K562 (cell line): ENCODE measurements at regions not wholly inside any gene's neighbourhood (a gene's known extent, or its start where the extent isn't known, plus 50 kb on each side); places are given as distances from the start of the nearest gene placed in this dataset.
A peak's percentile ranks its signal among the peaks of the same experiment; 100 is the strongest.

Experiments
- ATAC-seq: fragments of 200-7000 bp; cut with Tn5 transposase; 3 replicates; pipeline ENCODE4 v1.9.1; 2020; ENCODE audit warnings: moderate library complexity
- BruUV-seq: library from RNA; stranded (reverse); fragments of 400-500 nt; replicated peaks from 2 replicates; lab custom pipeline; 2021; lab: Mats Ljungman, UMichigan
- CTCF ChIA-PET: fragments of 300-600 bp; formaldehyde crosslinking; extraction: SDS; loops from one replicate; lab custom pipeline; 2021; ENCODE audit warnings: low intra/inter-chr PET ratio; lab: Yijun Ruan, JAX
- POLR2A ChIA-PET: fragments of 300-600, 350-650 bp; sonication (Branson Sonifier 250); formaldehyde crosslinking; extraction: SDS; loops from one replicate; lab custom pipeline; 2021; ENCODE audit warnings: antibody characterized with exemption, inconsistent platforms; lab: Yijun Ruan, JAX
- DNase-seq, 4 experiments: peaks; one replicate each; pipeline versions ENCODE4 v3.0.0 to v3.0.0-alpha.2; 2011 to 2018; ENCODE audit warnings: low spot score in 3 of 4, mixed read lengths in 3 of 4; ENCODE audit errors: extremely low read depth in 1 of 4
- FAIRE-seq: peaks from 2 replicates; lab custom pipeline; 2011; peaks lifted over from hg19 to GRCh38; lab: Jason Lieb, UNC
- H2AFZ ChIP-seq: 2 replicates; pipeline ENCODE4 v1.6.0; 2011; ENCODE audit warnings: low read depth, low read length, control low read depth, inconsistent platforms
- H3K27ac ChIP-seq: fragments of 200-600 bp; 3 replicates; pipeline ENCODE4 v1.8.0; 2011; ENCODE audit warnings: low read depth, mild to moderate bottlenecking, control low read depth, inconsistent platforms, low read length, moderate library complexity, mixed read lengths; ENCODE audit errors: extremely low read depth
- H3K27me3 ChIP-seq, 2 experiments: fragments of 300-600 bp in 1 of 2; 2 replicates in 1 of 2; 3 replicates in 1 of 2; pipeline versions ENCODE4 v1.6.0 to v1.8.0; 2011; ENCODE audit warnings: inconsistent platforms in 2 of 2, low read length in 2 of 2, mild to moderate bottlenecking in 1 of 2, mixed read lengths in 1 of 2, moderate library complexity in 1 of 2; ENCODE audit not compliant: control insufficient read depth in 2 of 2, insufficient read depth in 2 of 2
- H3K36me3 ChIP-seq: fragments of 300-600 bp; 3 replicates; pipeline ENCODE4 v1.8.0; 2011; ENCODE audit warnings: mild to moderate bottlenecking, low read length, inconsistent platforms; ENCODE audit not compliant: control insufficient read depth, insufficient read depth
- H3K4me1 ChIP-seq, 2 experiments: fragments of 200-600 bp in 1 of 2; replicated peaks in 1 of 2; 2 replicates in 1 of 2; 3 replicates in 1 of 2; pipeline versions ENCODE4 v1.5.1 to v1.8.0; 2011; ENCODE audit warnings: inconsistent platforms in 2 of 2, low read length in 2 of 2, mild to moderate bottlenecking in 1 of 2, mixed read lengths in 1 of 2, moderate library complexity in 1 of 2; ENCODE audit not compliant: control insufficient read depth in 2 of 2, insufficient read depth in 2 of 2
- H3K4me2 ChIP-seq: 2 replicates; pipeline ENCODE4 v1.6.1; 2011; ENCODE audit warnings: low read length, control low read depth, inconsistent platforms, mixed read lengths; ENCODE audit not compliant: insufficient read depth
- H3K4me3 ChIP-seq: fragments of 200-600 bp; sonication (generic), shearing (Covaris generic); 2 replicates; pipeline ENCODE4 v1.5.1; 2016; ENCODE audit warnings: control low read depth, inconsistent platforms
- H3K79me2 ChIP-seq: fragments of 200-600 bp; 3 replicates; pipeline ENCODE4 v1.8.0; 2011; ENCODE audit warnings: low read length, inconsistent platforms; ENCODE audit not compliant: control insufficient read depth, insufficient read depth
- H3K9ac ChIP-seq, 2 experiments: 2 replicates each; pipeline versions ENCODE4 v1.6.0 to v1.6.1; 2011; ENCODE audit warnings: low read depth in 2 of 2, low read length in 2 of 2, control low read depth in 1 of 2, inconsistent platforms in 1 of 2, mild to moderate bottlenecking in 1 of 2, mixed read lengths in 1 of 2; ENCODE audit not compliant: insufficient read depth in 1 of 2
- H3K9me1 ChIP-seq: one replicate; pipeline ENCODE4 v1.6.0; 2011; ENCODE audit warnings: inconsistent platforms, mild to moderate bottlenecking, low read length, moderate library complexity; ENCODE audit not compliant: control insufficient read depth, insufficient read depth
- H3K9me3 ChIP-seq: replicated peaks from 2 replicates; pipeline ENCODE4 v1.5.1; 2011; ENCODE audit warnings: low read depth, low read length, inconsistent platforms; ENCODE audit not compliant: control insufficient read depth, insufficient read depth
- H4K20me1 ChIP-seq: replicated peaks from 2 replicates; pipeline ENCODE4 v1.6.1; 2011; ENCODE audit warnings: low read length, inconsistent platforms, mixed read lengths; ENCODE audit not compliant: control insufficient read depth, insufficient read depth
- ARID1B ChIP-seq: fragments of 450-650 bp; IDR thresholded peaks from 2 replicates; pipeline ENCODE4 v1.6.1; 2016; ENCODE audit warnings: antibody characterized with exemption, mild to moderate bottlenecking, inconsistent platforms
- ARNT ChIP-seq, 2 experiments: fragments of 450-650 bp; IDR thresholded peaks; 2 replicates each; pipeline ENCODE4 v1.6.1; 2016; ENCODE audit warnings: mild to moderate bottlenecking in 1 of 2
- ATF3 ChIP-seq, 2 experiments: fragments of 450-650 bp in 1 of 2; sonication (generic) in 1 of 2; formaldehyde crosslinking in 1 of 2; IDR thresholded peaks in 1 of 2; conservative IDR thresholded peaks in 1 of 2; 2 replicates each; pipeline versions ENCODE4 v1.6.1 to v1.8.1; 2016 to 2023; ENCODE audit warnings: mild to moderate bottlenecking in 2 of 2, moderate library complexity in 2 of 2, inconsistent platforms in 1 of 2, missing genetic modification reagents in 1 of 2
- CBFA2T3 ChIP-seq: fragments of 450-650 bp; IDR thresholded peaks from 2 replicates; pipeline ENCODE4 v1.6.1; 2017
- ESRRB ChIP-seq: fragments of 250-450 bp; sonication (Bioruptor Pico); IDR thresholded peaks from 2 replicates; pipeline ENCODE4 v1.5.0; 2020; ENCODE audit warnings: mild to moderate bottlenecking, moderate library complexity, borderline replicate concordance
- FOSL1 ChIP-seq: fragments of 200-800 bp; sonication (Bioruptor generic); conservative IDR thresholded peaks from 2 replicates; pipeline ENCODE4 v1.6.1; 2016; ENCODE audit warnings: missing genetic modification characterization, missing compliant biosample characterization
- FOXJ3 ChIP-seq: sonication (generic); formaldehyde crosslinking; IDR thresholded peaks from 2 replicates; pipeline ENCODE4 v1.4.0; 2020; ENCODE audit warnings: mild to moderate bottlenecking, missing genetic modification reagents
- IRF1 ChIP-seq: sonication (generic); formaldehyde crosslinking; IDR thresholded peaks from 2 replicates; pipeline ENCODE4 v1.8.0; 2022; ENCODE audit warnings: missing genetic modification reagents, mild to moderate bottlenecking, borderline replicate concordance
- KAT2B ChIP-seq: IDR thresholded peaks from one replicate; pipeline ENCODE4 v1.6.1; 2012; ENCODE audit warnings: low read depth, mild to moderate bottlenecking, control low read depth, inconsistent platforms, low read length, moderate library complexity
- MCM2 ChIP-seq: fragments of 450-650 bp; IDR thresholded peaks from 2 replicates; pipeline ENCODE4 v1.6.1; 2017; ENCODE audit warnings: low read depth, mild to moderate bottlenecking
- NONO ChIP-seq, 2 experiments: fragments of 200-400 bp in 1 of 2; fragments of 450-650 bp in 1 of 2; formaldehyde crosslinking in 1 of 2; IDR thresholded peaks; 2 replicates each; pipeline ENCODE4 v1.6.1; 2017; ENCODE audit warnings: low read depth in 2 of 2, mild to moderate bottlenecking in 2 of 2, moderate library complexity in 2 of 2, low read length in 1 of 2
- PBX2 ChIP-seq, 2 experiments: IDR thresholded peaks in 1 of 2; conservative IDR thresholded peaks in 1 of 2; 2 replicates each; pipeline ENCODE4 v1.6.1; 2016; ENCODE audit warnings: low read depth in 2 of 2, mild to moderate bottlenecking in 1 of 2, missing compliant biosample characterization in 1 of 2, missing genetic modification characterization in 1 of 2, moderate library complexity in 1 of 2
- RBBP5 ChIP-seq: fragments of 200-600 bp; sonication (generic); IDR thresholded peaks from 2 replicates; pipeline ENCODE4 v1.6.1; 2012; ENCODE audit warnings: borderline replicate concordance, mild to moderate bottlenecking, low read length, control low read depth, inconsistent platforms; ENCODE audit not compliant: insufficient read depth, poor library complexity, severe bottlenecking
- SETDB1 ChIP-seq: IDR thresholded peaks from one replicate; pipeline ENCODE4 v1.6.1; 2012; ENCODE audit warnings: low read length, control low read depth, inconsistent platforms
- ZBTB1 ChIP-seq: sonication (generic); formaldehyde crosslinking; IDR thresholded peaks from 2 replicates; pipeline ENCODE4 v1.8.1; 2023; ENCODE audit warnings: missing genetic modification reagents, low read depth, mild to moderate bottlenecking, borderline replicate concordance
- ZNF655 ChIP-seq: fragments of 250-450 bp; sonication (Bioruptor Pico); IDR thresholded peaks from 2 replicates; pipeline ENCODE4 v1.5.0; 2021
- ZNF75A ChIP-seq: fragments of 450-650 bp; formaldehyde crosslinking; IDR thresholded peaks from 2 replicates; pipeline ENCODE4 v1.4.0; 2020; ENCODE audit warnings: mild to moderate bottlenecking
- WGBS: fragments of 100-300 bp; shearing (Covaris generic); methylation state at CpG from one replicate; pipeline ENCODE4 v1.1.6; 2016; ENCODE audit warnings: low coverage, mixed read lengths; ENCODE audit not compliant: insufficient coverage; ENCODE audit errors: missing lambda C conversion rate; 5-methylcytosine and 5-hydroxymethylcytosine counted together
- in situ Hi-C: fragments of 300-500 bp; cut with MboI; formaldehyde crosslinking; loops from 4 replicates; pipeline ENCODE4 v1.15.0; 2018; ENCODE audit warnings: inconsistent platforms, mixed read lengths
- intact Hi-C: fragments of 100-400 bp; cut with micrococcal nuclease; formaldehyde crosslinking; loops from 2 replicates; pipeline ENCODE4 v1.14.2; 2022

- no peak for ATAC-seq
- intact Hi-C loops, result loop anchor here (10.0 kb wide), 2 partner anchors 387 to 527 kb away; partner anchors contain the start of gene EEA1
- FAIRE-seq, result no peak
- no peaks in the 10 kb centered on the region for H3K27me3 ChIP-seq
- no TSS peak for BruUV-seq
- in situ Hi-C loops, result no loop called here
- WGBS, result 75% methylated on average over 2 of the region's 2 CpGs
- no peaks in the 10 kb centered on the region for H4K20me1 ChIP-seq
- peak overlapping the region; percentile 80 for H2AFZ ChIP-seq
- H3K9ac ChIP-seq, result peak overlapping the region in 1 of 2 experiments; percentile 24; a peak in 1 of 4 replicates
- ChIA-PET CTCF (no interaction called here), POLR2A (no interaction called here)
- TF ChIP-seq IRF1 (CRISPR knock-in tag), result no peak
- no peak for TF ChIP-seq ESRRB (CRISPR knock-in tag)
- no peak for TF ChIP-seq RBBP5
- peak; percentile 41; the same call in 1 of the 2 replicates for TF ChIP-seq ATF3 (IDR thresholded peaks at IDR 0.05)
- no peak for TF ChIP-seq ATF3 (CRISPR knock-in tag; conservative IDR thresholded peaks at IDR 0.05)
- no peak for TF ChIP-seq FOXJ3 (CRISPR knock-in tag)
- TF ChIP-seq CBFA2T3, result no peak
- no peak for TF ChIP-seq SETDB1
- no peak for TF ChIP-seq ZNF75A
- TF ChIP-seq NONO (IDR thresholded peaks at IDR 0.05; ENCODE audit: low read depth in 2 of 2, low read length in 1 of 2), result no peak
- TF ChIP-seq ARID1B, result peak; percentile 11; the same call in 1 of the 2 replicates
- TF ChIP-seq ARNT (IDR thresholded peaks at IDR 0.05), result no peak
- no peak for TF ChIP-seq MCM2
- no peak for TF ChIP-seq PBX2 (CRISPR knock-in tag; IDR thresholded peaks at IDR 0.05; ENCODE audit: low read depth)
- no peak for TF ChIP-seq PBX2 (tag; conservative IDR thresholded peaks at IDR 0.05; ENCODE audit: low read depth)
- no peak for TF ChIP-seq KAT2B
- no peak for TF ChIP-seq ZNF655 (CRISPR knock-in tag)
- no peak for TF ChIP-seq ZBTB1
- TF ChIP-seq FOSL1 (tag), result peak; percentile 75
- H3K79me2 ChIP-seq, result peaks cover 7% of the 10 kb centered on the region; the same call in 2 of the 3 replicates
- H3K4me1 ChIP-seq, result peaks cover 14 to 38% of the 10 kb centered on the region in 2 experiments
- H3K9me3 ChIP-seq, result no peaks in the 10 kb centered on the region
- no peak overlapping the region for H3K27ac ChIP-seq
- no peak for DNase-seq
- no peak overlapping the region for H3K4me2 ChIP-seq
- H3K4me3 ChIP-seq, result no peak overlapping the region
- no peaks in the 10 kb centered on the region for H3K36me3 ChIP-seq
- no peaks in the 10 kb centered on the region for H3K9me1 ChIP-seq
Observed at GRCh38 chr12:93311827-93312226, 65.9 kb upstream of the NUDT4 start.
